ENCODE measurements at regions not wholly inside any gene's neighbourhood (a gene's known extent, or its start where the extent isn't known, plus 50 kb on each side); places are given as distances from the start of the nearest gene placed in this dataset.

GRCh38 chr9:29394855-29395254, 1821.6 kb upstream of the C9orf72 start:
- no peak for TF ChIP-seq CTCF (IDR thresholded peaks at IDR 0.05)
- no peak for TF ChIP-seq POLR2A (IDR thresholded peaks at IDR 0.05; ENCODE audit: low read depth)

All from esophagus muscularis mucosa (tissue), 3 donors.